Effector memory CD8-positive, alpha-beta T cell (primary cell): ENCODE measurements at regions not wholly inside any gene's neighbourhood (a gene's known extent, or its start where the extent isn't known, plus 50 kb on each side); places are given as distances from the start of the nearest gene placed in this dataset.

Experiments
- ATAC-seq: fragments of 150-1000 bp; cut with Tn5 transposase; replicated peaks from 2 replicates; pipeline ENCODE4 v1.10.0; 2021; ENCODE audit warnings: mild to moderate bottlenecking, moderate library complexity
- DNase-seq, 3 experiments: peaks; one replicate each; pipeline ENCODE4 v3.0.0; 2021
- H3K27ac Mint-ChIP-seq, 2 donors: one replicate each; pipeline ENCODE4 v1.8.0; 2022; ENCODE audit warnings: mild to moderate bottlenecking in 2 of 2, mixed read lengths in 2 of 2, moderate library complexity in 2 of 2
- H3K27me3 Mint-ChIP-seq, 2 donors: one replicate each; pipeline ENCODE4 v1.8.0; 2022; ENCODE audit warnings: mixed read lengths in 2 of 2
- H3K36me3 Mint-ChIP-seq: one replicate; pipeline ENCODE4 v1.8.0; 2022; ENCODE audit warnings: mild to moderate bottlenecking, moderate library complexity, mixed read lengths; ENCODE audit not compliant: insufficient read depth
- H3K4me1 Mint-ChIP-seq, 2 donors: one replicate each; pipeline ENCODE4 v1.8.0; 2022; ENCODE audit warnings: low read depth in 2 of 2, mixed read lengths in 2 of 2
- H3K4me3 Mint-ChIP-seq, 2 donors: one replicate each; pipeline ENCODE4 v1.8.0; 2022; ENCODE audit warnings: mild to moderate bottlenecking in 2 of 2, mixed read lengths in 2 of 2, moderate library complexity in 2 of 2
- H3K9me3 Mint-ChIP-seq, 2 donors: one replicate each; pipeline ENCODE4 v1.8.0; 2022; ENCODE audit warnings: mixed read lengths in 2 of 2

DNA sequence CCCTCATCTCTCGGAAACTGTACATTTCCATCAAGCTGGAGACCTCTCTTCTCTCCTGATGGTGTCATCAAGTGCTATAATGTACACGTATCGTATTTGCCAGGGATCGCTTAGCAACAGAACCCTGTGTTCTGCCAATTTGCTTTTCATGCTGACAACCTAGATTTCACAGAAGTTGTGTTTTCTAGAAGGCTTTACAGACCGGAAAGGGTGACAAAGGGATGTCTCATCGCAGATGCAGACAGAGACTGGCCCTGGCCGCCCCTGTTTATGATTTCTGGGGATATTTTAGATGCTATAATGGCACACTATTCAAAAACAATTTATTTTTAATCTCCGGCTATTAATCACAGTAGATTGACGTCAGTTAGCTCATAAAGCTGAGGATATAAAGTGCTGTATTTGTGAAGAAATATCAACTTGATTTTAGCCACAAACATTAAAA is 291.4 kb downstream of the IRS2 start:
- no peak for ATAC-seq
- Mint-ChIP-seq H3K36me3 (no peaks in the 10 kb centered on the region), H3K4me1 (no peaks in the 10 kb centered on the region), H3K9me3 (peaks cover 0 to 2% of the 10 kb centered on the region in 2 donors), H3K27me3 (no peaks in the 10 kb centered on the region), H3K27ac (no peak overlapping the region), H3K4me3 (no peak overlapping the region)
- no peak for DNase-seq

GRCh38 chr13:109485136-109485794 is 301.1 kb downstream of the IRS2 start:
- ATAC-seq (no peak), DNase-seq (no peak)
- Mint-ChIP-seq H3K36me3 (no peaks in the 10 kb centered on the region), H3K27ac (no peak overlapping the region), H3K4me3 (no peak overlapping the region), H3K9me3 (no peaks in the 10 kb centered on the region), H3K27me3 (no peaks in the 10 kb centered on the region), H3K4me1 (no peaks in the 10 kb centered on the region)

DNA sequence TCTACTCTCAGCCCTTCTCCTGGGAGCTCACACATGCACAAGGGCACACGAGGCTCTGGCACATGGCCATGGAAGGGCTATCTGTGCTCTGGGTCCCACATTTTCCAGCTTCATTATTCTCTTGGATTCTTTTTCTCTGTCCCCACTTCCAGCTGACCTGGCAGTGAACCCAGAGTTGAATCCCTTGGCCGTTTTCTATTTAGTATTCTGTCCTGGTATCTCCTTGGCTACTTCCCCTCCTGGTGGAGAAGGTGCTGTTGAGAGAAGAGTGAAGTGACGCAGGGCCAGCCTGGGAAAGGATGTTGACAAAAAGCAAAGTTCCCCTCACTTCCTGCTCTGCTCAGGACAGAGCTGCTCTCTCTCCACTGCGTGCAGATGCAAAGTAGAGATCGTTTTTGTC is 303.1 kb downstream of the IRS2 start:
- H3K36me3 Mint-ChIP-seq = no peaks in the 10 kb centered on the region
- H3K27ac Mint-ChIP-seq = no peak overlapping the region
- no peak overlapping the region for H3K4me3 Mint-ChIP-seq
- no peaks in the 10 kb centered on the region for H3K4me1 Mint-ChIP-seq
- ATAC-seq = no peak
- H3K9me3 Mint-ChIP-seq = peaks cover 0 to 1% of the 10 kb centered on the region in 2 donors
- peaks cover 0 to 4% of the 10 kb centered on the region in 2 donors for H3K27me3 Mint-ChIP-seq
- DNase-seq = no peak

DNA sequence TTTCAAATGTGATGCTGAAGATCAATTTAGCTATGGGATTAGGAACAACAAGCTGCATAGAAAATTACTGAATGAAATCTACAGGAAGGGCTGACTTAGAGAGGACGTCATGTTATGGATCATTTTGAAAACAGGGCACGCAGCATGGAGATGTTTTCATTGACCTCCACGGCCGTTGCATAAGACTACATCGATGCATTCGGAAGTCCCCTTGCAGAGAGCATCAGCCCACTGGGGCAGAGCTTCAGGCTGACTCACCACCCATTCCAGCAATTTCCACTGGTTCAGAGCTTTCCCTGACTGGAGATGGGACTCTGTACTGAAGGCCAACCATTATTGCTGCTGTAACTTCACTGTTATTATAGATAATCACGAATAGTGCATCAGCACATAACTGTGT is 305.3 kb downstream of the IRS2 start:
- H3K27ac Mint-ChIP-seq = no peak overlapping the region
- H3K36me3 Mint-ChIP-seq = no peaks in the 10 kb centered on the region
- no peak overlapping the region for H3K4me3 Mint-ChIP-seq
- peaks cover 0 to 16% of the 10 kb centered on the region in 2 donors for H3K27me3 Mint-ChIP-seq
- peaks cover 0 to 2% of the 10 kb centered on the region in 2 donors for H3K4me1 Mint-ChIP-seq
- ATAC-seq = no peak
- no peak for DNase-seq
- H3K9me3 Mint-ChIP-seq = peaks cover 0 to 8% of the 10 kb centered on the region in 2 donors

DNA sequence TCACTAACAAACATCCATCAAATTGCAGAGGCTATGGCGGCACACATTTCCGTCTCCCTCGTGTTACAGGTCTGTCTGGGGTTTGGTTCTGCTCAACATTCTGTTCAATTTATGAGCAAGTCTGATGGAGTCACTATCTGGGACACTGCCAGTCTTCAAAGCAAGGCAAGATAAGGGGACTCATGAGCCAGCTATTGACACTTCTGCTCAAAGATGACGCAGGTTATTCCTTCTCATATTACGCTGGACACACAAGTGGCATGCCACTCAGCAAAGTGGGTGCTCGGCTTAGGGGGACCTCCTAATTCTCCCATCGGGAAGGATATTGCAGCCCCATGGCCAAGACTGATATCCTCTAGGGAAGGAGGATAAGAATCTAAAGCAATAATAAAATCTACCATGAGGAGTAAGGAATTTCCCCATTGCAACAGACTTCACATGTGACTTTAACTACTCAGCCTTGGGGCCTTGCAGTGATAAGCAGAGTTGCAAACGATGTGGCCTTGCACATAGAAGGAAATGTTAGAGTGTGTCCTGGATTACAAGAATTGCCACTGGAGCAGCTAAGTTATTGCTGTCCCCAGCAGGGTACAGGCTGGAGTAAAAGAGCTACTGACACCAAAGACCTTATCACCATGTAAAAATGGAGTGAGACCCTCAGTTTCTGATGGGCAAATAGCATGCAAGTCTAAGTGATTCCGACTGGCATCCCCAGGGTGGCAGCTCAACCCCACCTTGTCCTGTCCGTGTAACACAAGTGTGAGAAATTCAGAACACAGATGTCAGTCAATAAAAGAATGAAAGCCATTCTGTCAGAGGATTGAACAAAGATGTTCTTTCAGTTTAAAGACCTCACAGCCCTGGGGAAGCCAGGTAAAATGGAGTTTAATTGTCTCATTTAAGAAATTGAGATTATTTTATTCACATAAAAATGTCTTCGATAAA is 306.1 kb downstream of the IRS2 start:
- H3K27me3 Mint-ChIP-seq = peaks cover 0 to 18% of the 10 kb centered on the region in 2 donors
- H3K9me3 Mint-ChIP-seq = peaks cover 0 to 8% of the 10 kb centered on the region in 2 donors
- H3K4me3 Mint-ChIP-seq = no peak overlapping the region
- DNase-seq = no peak
- no peak for ATAC-seq
- no peak overlapping the region for H3K27ac Mint-ChIP-seq
- H3K4me1 Mint-ChIP-seq = peaks cover 0 to 2% of the 10 kb centered on the region in 2 donors
- H3K36me3 Mint-ChIP-seq = no peaks in the 10 kb centered on the region

DNA sequence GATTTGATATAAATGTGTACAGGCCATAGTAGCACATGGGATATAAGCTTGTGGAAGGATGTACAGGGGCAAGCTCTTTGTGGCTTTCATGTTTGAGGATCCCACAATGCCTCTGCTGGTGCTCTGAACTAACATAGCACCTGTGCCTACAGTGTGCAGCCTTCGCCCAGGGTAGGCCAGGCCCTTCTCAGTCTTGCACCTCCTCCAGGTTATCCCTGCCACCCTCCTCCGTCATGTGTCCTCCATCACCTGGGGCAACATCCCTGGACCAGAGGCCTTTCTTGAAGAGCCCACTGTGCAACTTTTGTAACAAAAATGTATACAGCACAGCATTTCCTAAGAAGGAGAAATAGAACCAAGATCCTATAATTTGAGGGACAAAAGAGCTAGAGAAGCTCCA is 306.8 kb downstream of the IRS2 start:
- no peaks in the 10 kb centered on the region for H3K36me3 Mint-ChIP-seq
- H3K9me3 Mint-ChIP-seq = peaks cover 0 to 8% of the 10 kb centered on the region in 2 donors
- H3K27me3 Mint-ChIP-seq = peaks cover 0 to 18% of the 10 kb centered on the region in 2 donors
- peaks cover 0 to 2% of the 10 kb centered on the region in 2 donors for H3K4me1 Mint-ChIP-seq
- DNase-seq = no peak
- H3K4me3 Mint-ChIP-seq = no peak overlapping the region
- no peak for ATAC-seq
- H3K27ac Mint-ChIP-seq = no peak overlapping the region

DNA sequence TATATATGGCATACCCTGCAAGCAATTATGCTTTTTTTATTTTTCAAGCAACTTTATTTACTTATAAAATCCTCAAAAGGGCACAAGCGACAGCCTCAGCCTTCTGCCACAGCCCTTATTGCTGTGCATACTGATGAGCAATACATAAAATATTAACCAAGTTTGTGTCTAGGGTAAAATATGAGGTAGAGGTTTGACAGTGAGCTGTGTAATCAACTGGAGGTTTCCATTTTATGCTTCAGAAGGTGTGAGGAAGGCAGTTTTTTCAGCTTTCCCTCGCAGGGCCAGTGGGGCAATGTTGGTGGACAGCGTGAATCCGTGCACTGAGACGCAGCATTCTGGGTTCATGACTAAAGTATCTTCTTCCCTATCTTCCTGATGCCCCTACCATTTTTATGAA is 310.4 kb downstream of the IRS2 start:
- no peak for DNase-seq
- no peak for ATAC-seq
- Mint-ChIP-seq H3K27me3 (peaks cover 0 to 18% of the 10 kb centered on the region in 2 donors), H3K4me1 (peaks cover 0 to 2% of the 10 kb centered on the region in 2 donors), H3K9me3 (peaks cover 0 to 10% of the 10 kb centered on the region in 2 donors), H3K27ac (no peak overlapping the region), H3K4me3 (no peak overlapping the region), H3K36me3 (no peaks in the 10 kb centered on the region)

- Mint-ChIP-seq H3K27me3 (no peaks in the 10 kb centered on the region), H3K36me3 (no peaks in the 10 kb centered on the region), H3K9me3 (peaks cover 0 to 6% of the 10 kb centered on the region in 2 donors), H3K4me3 (no peak overlapping the region), H3K4me1 (no peaks in the 10 kb centered on the region), H3K27ac (no peak overlapping the region)
- ATAC-seq (no peak), DNase-seq (no peak)
Observed at GRCh38 chr13:109468123-109468522, 318.3 kb downstream of the IRS2 start.

DNA sequence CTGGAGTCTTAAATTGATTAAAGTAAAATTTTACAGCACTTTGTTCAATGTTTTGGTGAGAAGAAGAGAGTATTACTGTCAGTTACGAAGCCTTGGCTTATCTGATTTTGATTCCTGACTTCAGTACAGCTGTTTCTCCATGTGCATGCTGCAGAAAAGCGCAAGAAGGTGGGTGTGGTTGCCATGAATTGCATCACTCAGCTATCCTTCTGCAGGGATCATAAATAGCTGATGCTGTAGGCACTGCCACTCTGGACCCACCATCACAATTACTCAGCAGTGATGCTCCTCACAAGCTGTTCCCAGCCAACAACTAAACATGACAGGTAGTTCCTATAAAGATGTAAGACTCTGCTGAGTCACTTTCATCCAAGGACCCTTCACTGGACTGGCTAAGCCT is 321.2 kb downstream of the IRS2 start:
- DNase-seq = no peak
- Mint-ChIP-seq H3K9me3 (peaks cover 0 to 6% of the 10 kb centered on the region in 2 donors), H3K4me1 (no peaks in the 10 kb centered on the region), H3K4me3 (no peak overlapping the region), H3K27me3 (no peaks in the 10 kb centered on the region), H3K27ac (no peak overlapping the region), H3K36me3 (no peaks in the 10 kb centered on the region)
- no peak for ATAC-seq

GRCh38 chr13:109454167-109454917 is 332.0 kb downstream of the IRS2 start:
- no peaks in the 10 kb centered on the region for H3K36me3 Mint-ChIP-seq
- ATAC-seq = no peak
- H3K4me3 Mint-ChIP-seq = no peak overlapping the region
- peaks cover 0 to 18% of the 10 kb centered on the region in 2 donors for H3K27me3 Mint-ChIP-seq
- no peak overlapping the region for H3K27ac Mint-ChIP-seq
- H3K4me1 Mint-ChIP-seq = no peaks in the 10 kb centered on the region
- no peak for DNase-seq
- peaks cover 0 to 5% of the 10 kb centered on the region in 2 donors for H3K9me3 Mint-ChIP-seq

DNA sequence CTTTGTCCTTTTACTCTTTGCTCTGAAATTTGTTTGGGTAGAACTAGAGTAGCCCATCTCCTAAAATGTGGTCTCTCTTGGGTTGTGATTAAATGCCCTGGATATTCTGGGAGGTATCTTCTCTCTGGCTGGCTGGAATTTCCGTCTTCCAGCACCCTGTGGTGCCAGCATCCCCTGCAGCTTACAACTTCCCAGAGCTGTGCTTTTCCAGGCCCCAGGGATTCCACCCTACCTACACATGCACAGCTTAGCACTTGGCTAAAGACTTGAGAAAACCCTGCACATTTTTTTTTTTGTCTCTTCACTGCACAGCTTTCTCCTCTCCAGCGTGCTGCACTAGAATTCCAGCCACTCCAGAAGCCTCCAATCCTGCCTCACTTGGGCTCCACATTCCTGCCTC is 334.7 kb downstream of the IRS2 start:
- H3K4me3 Mint-ChIP-seq = no peak overlapping the region
- H3K27me3 Mint-ChIP-seq = peaks cover 0 to 18% of the 10 kb centered on the region in 2 donors
- DNase-seq (no peak), ATAC-seq (no peak)
- H3K4me1 Mint-ChIP-seq = no peaks in the 10 kb centered on the region
- no peaks in the 10 kb centered on the region for H3K36me3 Mint-ChIP-seq
- no peak overlapping the region for H3K27ac Mint-ChIP-seq
- H3K9me3 Mint-ChIP-seq = peaks cover 0 to 5% of the 10 kb centered on the region in 2 donors

- H3K4me1 Mint-ChIP-seq = no peaks in the 10 kb centered on the region
- no peaks in the 10 kb centered on the region for H3K36me3 Mint-ChIP-seq
- DNase-seq = no peak
- H3K27ac Mint-ChIP-seq = no peak overlapping the region
- H3K4me3 Mint-ChIP-seq = no peak overlapping the region
- H3K27me3 Mint-ChIP-seq = peaks cover 0 to 8% of the 10 kb centered on the region in 2 donors
- peaks cover 0 to 11% of the 10 kb centered on the region in 2 donors for H3K9me3 Mint-ChIP-seq
- ATAC-seq = no peak
Observed at GRCh38 chr13:109448629-109449028, 337.8 kb downstream of the IRS2 start.

GRCh38 chr13:109447667-109448066 is 338.7 kb downstream of the IRS2 start:
- Mint-ChIP-seq H3K9me3 (peaks cover 0 to 11% of the 10 kb centered on the region in 2 donors), H3K36me3 (no peaks in the 10 kb centered on the region), H3K27ac (no peak overlapping the region), H3K27me3 (peaks cover 0 to 8% of the 10 kb centered on the region in 2 donors), H3K4me3 (no peak overlapping the region), H3K4me1 (no peaks in the 10 kb centered on the region)
- DNase-seq (no peak), ATAC-seq (no peak)
